ENCODE measurements at regions not wholly inside any gene's neighbourhood (a gene's known extent, or its start where the extent isn't known, plus 50 kb on each side); places are given as distances from the start of the nearest gene placed in this dataset.

GRCh38 chr3:34381243-34381642, 582.8 kb downstream of the PDCD6IP start:
- in situ Hi-C loops (cut with MboI; ENCODE audit: low sequenced_read_pairs, unreplicated experiment): no loop called here
- no peak for DNase-seq (ENCODE audit: low spot score)
- TF ChIP-seq CTCF (IDR thresholded peaks at IDR 0.05; ENCODE audit: borderline replicate concordance, control extremely low read depth, extremely low read depth, insufficient read depth, missing control alignments): no peak

DNA sequence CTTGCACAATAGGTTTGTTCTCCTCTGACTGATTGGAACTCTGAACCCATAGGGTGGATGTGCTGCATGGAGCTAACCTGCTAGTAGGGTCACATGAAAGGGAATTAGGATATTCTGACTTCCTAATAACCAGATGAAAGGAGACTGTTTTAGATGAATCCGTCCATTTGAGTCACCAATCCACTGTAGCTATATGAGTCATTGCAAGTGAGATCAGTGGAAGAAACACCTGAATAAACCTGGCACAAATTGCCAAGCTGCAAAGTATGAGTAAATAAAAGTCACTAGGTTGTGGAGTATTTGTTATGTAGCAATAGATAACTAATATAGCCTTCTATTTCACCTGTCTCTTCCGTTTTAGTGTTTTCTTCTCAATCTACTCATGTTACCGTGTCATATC, 584.4 kb downstream of the PDCD6IP start:
- in situ Hi-C loops (cut with MboI; ENCODE audit: low sequenced_read_pairs, unreplicated experiment): no loop called here
- no peak for DNase-seq (ENCODE audit: low spot score)
- no peak for TF ChIP-seq CTCF (IDR thresholded peaks at IDR 0.05; ENCODE audit: borderline replicate concordance, control extremely low read depth, extremely low read depth, insufficient read depth, missing control alignments)

DNA sequence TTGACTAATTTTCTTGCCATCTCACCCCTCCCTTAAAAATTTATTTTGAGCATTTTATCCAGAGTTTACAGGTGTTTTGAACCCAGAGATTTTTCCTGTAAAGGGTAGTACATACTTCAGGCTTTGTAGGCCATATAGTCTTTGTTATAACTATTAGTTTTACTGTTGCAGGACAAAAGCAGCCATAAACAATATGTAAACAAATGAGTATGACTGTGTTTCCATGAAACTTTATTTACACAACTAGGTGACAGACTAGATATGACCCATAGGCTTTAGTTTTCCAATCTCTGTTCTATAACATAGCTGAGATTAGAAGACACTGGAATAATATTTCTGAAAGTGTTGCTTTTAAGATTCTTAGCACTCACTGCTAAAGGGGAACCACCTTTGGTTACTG, 587.9 kb downstream of the PDCD6IP start:
- in situ Hi-C loops (cut with MboI; ENCODE audit: low sequenced_read_pairs, unreplicated experiment): no loop called here
- TF ChIP-seq CTCF (IDR thresholded peaks at IDR 0.05; ENCODE audit: borderline replicate concordance, control extremely low read depth, extremely low read depth, insufficient read depth, missing control alignments): no peak
- no peak for DNase-seq (ENCODE audit: low spot score)

- TF ChIP-seq CTCF (IDR thresholded peaks at IDR 0.05; ENCODE audit: borderline replicate concordance, control extremely low read depth, extremely low read depth, insufficient read depth, missing control alignments): no peak
- in situ Hi-C loops (cut with MboI; ENCODE audit: low sequenced_read_pairs, unreplicated experiment): no loop called here
- no peak for DNase-seq (ENCODE audit: low spot score)
Measured at GRCh38 chr3:34387826-34388564, 589.6 kb downstream of the PDCD6IP start.

DNA sequence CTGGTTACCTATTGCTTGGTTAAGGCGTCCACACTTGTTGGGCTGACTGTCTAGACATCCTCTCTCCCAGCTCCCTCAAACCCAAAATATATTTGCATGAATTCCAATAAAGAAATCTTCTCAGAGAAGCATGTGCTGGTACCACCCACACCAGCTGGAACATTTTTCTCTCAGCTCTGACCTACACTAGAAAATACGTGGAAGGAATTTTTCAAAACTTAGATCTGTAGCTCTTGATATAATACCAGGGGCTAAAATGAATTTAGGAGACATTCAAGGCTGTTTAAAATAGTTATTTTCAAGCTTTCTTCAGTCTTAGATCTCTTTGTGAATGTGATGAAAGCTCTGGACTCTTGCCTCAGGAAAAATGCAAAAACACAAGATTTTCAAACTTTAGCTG, 590.4 kb downstream of the PDCD6IP start:
- no peak for DNase-seq (ENCODE audit: low spot score)
- in situ Hi-C loops (cut with MboI; ENCODE audit: low sequenced_read_pairs, unreplicated experiment): no loop called here
- TF ChIP-seq CTCF (IDR thresholded peaks at IDR 0.05; ENCODE audit: borderline replicate concordance, control extremely low read depth, extremely low read depth, insufficient read depth, missing control alignments): no peak

GRCh38 chr3:34394978-34395748, 596.7 kb downstream of the PDCD6IP start:
- in situ Hi-C loops (cut with MboI; ENCODE audit: low sequenced_read_pairs, unreplicated experiment): no loop called here

More at GRCh38 chr3:34394978-34395748, 596.7 kb downstream of the PDCD6IP start:
- TF ChIP-seq CTCF (IDR thresholded peaks at IDR 0.05; ENCODE audit: borderline replicate concordance, control extremely low read depth, extremely low read depth, insufficient read depth, missing control alignments): no peak
- no peak for DNase-seq (ENCODE audit: low spot score)
